Kidney (tissue), 13 donors: ENCODE measurements at regions not wholly inside any gene's neighbourhood (a gene's known extent, or its start where the extent isn't known, plus 50 kb on each side); places are given as distances from the start of the nearest gene placed in this dataset.

Experiments
- DNase-seq, 5 donors: peaks; one replicate each; pipeline ENCODE4 v3.0.0-alpha.2; 2013 to 2020
- FAIRE-seq: peaks from 2 replicates; lab custom pipeline; 2012; peaks lifted over from hg19 to GRCh38; lab: Jason Lieb, UNC
- H3K27ac ChIP-seq, 2 donors: one replicate each; pipeline ENCODE4 v1.7.0; 2013; ENCODE audit warnings: low read depth in 2 of 2, low read length in 2 of 2, inconsistent platforms in 1 of 2
- H3K27me3 ChIP-seq: one replicate; pipeline ENCODE4 v1.7.1; 2013; ENCODE audit warnings: low read length, inconsistent platforms; ENCODE audit not compliant: control insufficient read depth, insufficient read depth
- H3K36me3 ChIP-seq, 3 donors: one replicate each; pipeline versions ENCODE4 v1.7.0 to v1.7.1; 2013; ENCODE audit warnings: low read length in 3 of 3, control low read depth in 1 of 3, inconsistent platforms in 1 of 3; ENCODE audit not compliant: insufficient read depth in 3 of 3, control insufficient read depth in 2 of 3
- H3K4me1 ChIP-seq, 3 donors: one replicate each; pipeline versions ENCODE4 v1.7.0 to v1.7.1; 2013; ENCODE audit warnings: low read length in 3 of 3, inconsistent platforms in 1 of 3, low read depth in 1 of 3; ENCODE audit not compliant: control insufficient read depth in 2 of 3, insufficient read depth in 2 of 3
- H3K4me3 ChIP-seq, 3 donors: one replicate each; pipeline versions ENCODE4 v1.7.0 to v1.8.1; 2013; ENCODE audit warnings: low read length in 3 of 3, control low read depth in 1 of 3, inconsistent platforms in 1 of 3
- H3K9ac ChIP-seq, 3 donors: one replicate each; pipeline versions ENCODE4 v1.7.0 to v1.7.1; 2013; ENCODE audit warnings: low read length in 3 of 3, control low read depth in 1 of 3, inconsistent platforms in 1 of 3
- H3K9me3 ChIP-seq, 3 donors: one replicate each; pipeline versions ENCODE4 v1.7.0 to v1.7.1; 2013; ENCODE audit warnings: low read length in 3 of 3, control low read depth in 1 of 3, inconsistent platforms in 1 of 3; ENCODE audit not compliant: control insufficient read depth in 2 of 3, insufficient read depth in 1 of 3
- CTCF ChIP-seq: IDR thresholded peaks from 3 replicates; pipeline ENCODE4 v1.5.1; 2012; ENCODE audit warnings: mild to moderate bottlenecking, moderate library complexity, borderline replicate concordance; ENCODE audit not compliant: insufficient read depth; ENCODE audit errors: extremely low read depth
- intact Hi-C: fragments of 100-400 bp; cut with DNase I; formaldehyde crosslinking; loops from one replicate; pipeline ENCODE4 v1.11.1; 2022
- donor health status: control.
- donor health status: control.
- donor health status: control.
- donor health status: control.
- donor health status: control.
- donor health status: DM: yes; HTN: yes; CAD: no.
- donor health status: Normal renal cell carcinoma (clear cell type).

GRCh38 chr17:56096026-56096810 is 57.1 kb upstream of the ANKFN1 start:
- no peaks in the 10 kb centered on the region for H3K4me1 ChIP-seq
- H3K4me3 ChIP-seq = no peak overlapping the region
- H3K27me3 ChIP-seq = no peaks in the 10 kb centered on the region
- no peaks in the 10 kb centered on the region for H3K36me3 ChIP-seq
- no peak for DNase-seq
- H3K9ac ChIP-seq = no peak overlapping the region
- H3K27ac ChIP-seq = no peak overlapping the region
- FAIRE-seq = no peak
- no peak for TF ChIP-seq CTCF
- intact Hi-C loops = no loop called here
- no peaks in the 10 kb centered on the region for H3K9me3 ChIP-seq

- intact Hi-C loops = no loop called here
- H3K9ac ChIP-seq = no peak overlapping the region
- TF ChIP-seq CTCF = no peak
- no peaks in the 10 kb centered on the region for H3K27me3 ChIP-seq
- H3K9me3 ChIP-seq = no peaks in the 10 kb centered on the region
- no peaks in the 10 kb centered on the region for H3K4me1 ChIP-seq
- FAIRE-seq (no peak), DNase-seq (no peak)
- no peaks in the 10 kb centered on the region for H3K36me3 ChIP-seq
- no peak overlapping the region for H3K27ac ChIP-seq
- H3K4me3 ChIP-seq = no peak overlapping the region
These were observed 54.5 kb upstream of the ANKFN1 start for GRCh38 chr17:56098746-56099145.

GRCh38 chr17:56099649-56100048 is 53.6 kb upstream of the ANKFN1 start:
- Histone ChIP-seq H3K36me3 (no peaks in the 10 kb centered on the region), H3K9ac (no peak overlapping the region), H3K27ac (no peak overlapping the region), H3K27me3 (no peaks in the 10 kb centered on the region), H3K4me3 (no peak overlapping the region), H3K4me1 (no peaks in the 10 kb centered on the region), H3K9me3 (no peaks in the 10 kb centered on the region)
- intact Hi-C loops = no loop called here
- DNase-seq (no peak), FAIRE-seq (no peak)
- TF ChIP-seq CTCF = no peak
